GM18858 (cell line): ENCODE measurements at regions not wholly inside any gene's neighbourhood (a gene's known extent, or its start where the extent isn't known, plus 50 kb on each side); places are given as distances from the start of the nearest gene placed in this dataset.
"Not testable (repeated sequence)": the region's sequence is repeated elsewhere in the genome, so short reads cannot be mapped to it uniquely, and the experiment has no call there.

Experiments used
- ATAC-seq: cut with Tn5 transposase; IDR thresholded peaks from one replicate; pipeline ENCODE4 v1.9.1; 2021; ENCODE audit not compliant: unreplicated experiment

DNA sequence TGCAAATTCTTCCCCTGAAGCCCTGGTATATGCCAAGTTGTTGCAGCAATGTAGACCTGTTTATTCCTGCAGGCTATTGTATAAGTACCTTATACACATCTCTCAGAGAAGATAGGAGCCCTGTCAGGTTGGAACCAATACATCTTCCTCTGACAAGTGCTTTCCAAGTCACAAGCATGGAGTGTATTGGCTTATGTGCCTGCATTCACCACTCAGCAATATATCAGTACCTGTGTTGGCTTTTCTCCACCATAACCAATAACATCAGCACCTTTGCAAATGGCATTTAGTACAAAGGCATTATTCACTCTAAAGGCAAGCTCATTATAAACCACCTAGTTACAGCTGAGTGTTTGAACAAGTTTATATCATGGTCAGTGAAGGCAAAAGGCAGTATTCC, 611.7 kb upstream of the CNTN5 start:
- no peak for ATAC-seq

DNA sequence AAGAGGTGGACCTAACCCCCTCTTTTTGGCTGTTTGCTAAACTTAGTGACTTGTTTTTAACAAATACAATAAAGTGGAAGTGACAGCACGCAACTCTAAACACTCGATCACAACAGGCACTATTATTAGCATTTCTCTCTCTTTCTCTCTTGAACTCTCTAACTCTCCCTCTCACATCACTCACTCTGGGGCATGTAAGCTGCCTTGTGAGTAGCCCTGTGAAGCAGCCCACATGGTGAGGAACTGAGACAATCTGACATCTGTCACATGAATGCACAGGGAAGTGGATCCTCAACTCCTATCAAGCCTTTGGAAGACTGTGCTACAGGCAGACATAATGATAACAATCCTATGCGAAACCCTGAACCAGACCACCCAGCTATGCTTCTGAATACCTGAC, 609.0 kb upstream of the CNTN5 start:
- no peak for ATAC-seq

DNA sequence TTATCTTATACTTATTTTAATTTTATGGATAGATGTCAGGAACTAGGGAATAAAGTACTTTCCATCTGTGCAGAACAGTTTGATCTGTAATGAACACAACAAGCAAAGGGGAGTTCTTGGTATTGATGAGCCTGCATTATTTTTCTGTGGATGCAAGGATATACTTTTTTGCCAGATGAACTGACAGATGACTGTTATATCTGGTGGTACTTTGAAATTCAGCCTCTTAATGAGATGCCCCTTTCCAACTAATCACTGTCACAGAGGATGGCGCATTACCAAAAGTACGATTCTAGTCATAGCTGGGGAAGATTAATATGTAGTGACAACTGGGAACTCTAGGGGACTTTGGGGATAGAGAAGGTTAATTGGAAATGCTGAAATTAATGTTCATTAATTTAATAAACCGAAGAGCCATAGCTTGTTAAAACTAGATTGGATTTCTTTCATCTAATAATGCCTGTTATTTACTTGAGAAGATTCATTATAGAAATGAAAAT, 603.4 kb upstream of the CNTN5 start:
- no peak for ATAC-seq

DNA sequence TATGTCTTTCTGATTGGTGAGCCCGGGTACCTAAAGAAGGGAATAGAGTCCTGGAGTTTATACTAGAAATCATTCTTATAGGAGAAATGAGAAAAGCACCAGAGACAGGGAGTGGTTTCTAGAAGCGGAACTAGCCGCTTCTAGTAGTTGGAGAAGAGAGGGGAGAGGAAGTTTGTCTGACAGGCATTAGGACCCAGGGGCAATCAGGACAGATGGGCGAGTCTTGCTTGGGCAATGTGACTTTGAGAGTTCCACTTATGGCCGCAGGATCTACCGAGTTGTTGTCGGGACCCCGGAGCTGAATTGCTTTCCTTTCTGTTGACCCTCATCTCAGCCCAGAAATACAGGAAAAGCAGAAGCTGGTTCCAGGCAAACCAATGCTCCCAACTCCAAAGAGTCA, 596.8 kb upstream of the CNTN5 start:
- no peak for ATAC-seq

DNA sequence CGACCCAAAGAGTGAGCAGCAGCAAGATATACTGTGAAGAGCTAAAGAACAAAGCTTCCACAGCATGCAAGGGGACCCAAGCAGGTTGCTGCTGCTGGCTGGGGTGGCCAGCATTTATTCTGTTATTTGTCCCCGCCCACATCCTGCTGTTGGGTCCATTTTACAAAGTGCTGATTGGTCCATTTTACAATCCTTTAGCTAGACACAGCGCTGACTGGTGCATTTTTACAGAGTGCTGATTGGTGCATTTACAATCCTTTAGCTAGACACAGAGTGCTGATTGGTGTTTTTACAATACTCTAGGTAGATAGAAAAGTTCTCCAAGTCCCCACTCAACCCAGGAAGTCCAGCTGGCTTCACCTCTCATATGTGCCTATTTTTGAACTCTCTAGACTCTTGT, 596.0 kb upstream of the CNTN5 start:
- not testable (repeated sequence) for ATAC-seq

DNA sequence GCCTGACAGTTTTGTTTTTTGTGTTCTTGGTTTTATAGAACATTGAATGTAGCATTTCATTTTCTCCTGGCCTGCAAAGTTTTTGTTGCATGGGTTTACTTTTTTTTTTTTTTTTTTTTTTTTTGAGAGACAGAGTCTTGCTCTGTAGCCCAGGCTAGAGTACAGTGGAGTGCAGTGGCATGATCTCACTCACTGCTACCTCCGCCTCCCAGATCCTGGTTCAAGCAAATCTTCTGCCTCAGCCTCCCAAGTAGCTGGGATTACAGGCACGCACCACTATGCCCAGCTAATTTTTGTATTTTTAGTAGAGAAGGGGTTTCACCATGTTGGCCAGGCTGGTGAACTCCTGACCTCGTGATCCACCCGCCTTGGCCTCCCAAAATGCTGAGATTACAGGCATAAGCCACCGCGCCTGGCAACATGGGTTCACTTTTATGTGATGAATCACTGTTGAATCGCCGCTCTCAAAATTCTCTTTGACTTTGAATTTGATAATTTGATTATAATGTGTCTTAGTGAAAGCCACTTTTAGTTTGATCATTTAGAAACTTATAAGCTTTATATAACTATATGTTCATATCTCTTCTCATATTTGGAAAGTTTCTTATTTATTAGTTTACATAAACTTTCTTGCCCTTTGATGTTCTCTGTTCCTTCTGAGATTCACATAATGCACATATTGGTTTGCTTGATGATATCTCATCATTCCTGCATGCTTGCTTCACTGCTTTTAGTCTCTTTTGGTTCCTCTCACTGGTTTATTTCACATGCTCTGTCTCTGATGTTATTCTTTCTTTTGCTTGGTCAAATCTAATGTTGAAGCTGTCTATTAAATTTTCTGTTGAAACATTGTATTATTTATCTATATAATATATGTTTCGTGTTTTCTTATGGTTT, 589.0 kb upstream of the CNTN5 start:
- ATAC-seq = no peak

DNA sequence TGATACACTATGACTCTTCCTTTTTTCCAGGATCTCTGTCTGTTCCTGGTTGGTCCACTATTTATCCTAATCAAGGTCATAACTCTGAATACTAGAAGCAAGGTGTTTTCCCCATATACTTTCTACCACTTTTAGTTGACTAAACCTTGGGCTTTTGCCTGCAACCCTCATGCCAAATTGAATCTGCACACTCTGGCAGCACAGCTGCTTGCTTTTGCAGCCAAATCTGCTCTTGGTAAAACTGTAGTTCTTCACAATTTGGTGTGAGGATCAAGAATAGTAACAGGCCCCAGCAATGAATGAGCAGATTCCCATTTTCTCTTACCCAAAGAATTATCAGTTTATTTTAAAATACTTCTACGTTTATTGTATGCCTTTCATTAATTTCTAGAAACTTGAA, 586.5 kb upstream of the CNTN5 start:
- no peak for ATAC-seq

DNA sequence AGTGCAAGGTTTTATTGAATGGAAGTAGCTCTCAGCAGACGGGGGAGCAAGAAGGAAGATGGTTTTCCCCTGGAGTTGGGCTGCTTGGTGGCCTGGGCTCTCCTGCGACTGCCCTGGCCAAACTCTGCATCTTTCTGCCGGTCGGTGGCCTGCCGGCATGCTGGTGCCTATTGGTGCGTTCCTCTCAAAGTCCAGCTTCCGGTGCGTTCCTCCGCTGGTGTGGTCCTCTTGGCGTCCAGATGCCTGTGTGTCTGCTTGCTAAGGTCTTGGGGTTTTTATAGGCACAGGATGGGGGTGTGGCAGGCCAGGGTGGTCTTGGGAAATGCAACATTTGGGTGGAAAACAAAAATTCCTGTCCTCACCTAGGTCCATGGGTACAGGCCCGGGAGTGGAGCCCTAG, 567.4 kb upstream of the CNTN5 start:
- no peak for ATAC-seq

DNA sequence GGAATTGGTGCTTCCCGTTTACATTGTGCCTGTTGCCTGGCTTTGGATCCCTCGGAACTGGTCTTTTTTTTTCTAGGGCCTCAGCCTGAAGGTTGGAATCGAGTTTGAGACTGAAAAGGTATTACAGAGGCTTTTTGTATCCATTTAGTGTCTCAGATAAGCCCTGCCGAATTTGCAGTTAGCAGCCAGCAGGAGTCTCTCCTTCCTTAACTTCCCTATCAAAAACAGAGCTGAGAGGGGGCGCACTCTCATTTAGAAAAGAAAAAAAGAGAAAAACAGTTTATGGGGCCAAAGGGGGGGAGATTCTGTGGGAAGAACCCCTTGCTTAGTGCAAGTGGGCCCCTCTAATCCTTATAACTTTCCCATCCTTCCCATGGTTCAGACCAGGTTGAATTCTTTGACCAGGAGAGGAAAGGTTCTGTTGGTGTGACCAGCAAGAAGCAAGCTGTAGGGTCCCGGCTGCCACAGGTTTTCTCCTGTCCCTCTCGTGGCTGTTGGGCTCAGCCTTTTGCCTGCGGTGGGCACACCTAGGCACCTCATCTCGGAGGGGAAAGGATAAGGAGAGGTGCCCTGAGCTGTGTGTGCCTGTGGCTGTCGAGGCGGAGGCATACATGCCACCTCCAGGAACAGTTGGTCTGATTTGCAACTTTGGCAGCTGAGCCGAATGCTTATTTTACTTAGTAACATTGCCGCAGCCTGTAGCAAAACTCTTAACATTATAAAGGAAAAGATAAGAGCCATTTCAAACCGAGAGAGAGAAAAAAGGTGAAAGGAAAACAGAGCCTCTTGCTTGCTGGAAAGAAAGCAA, 565.0 kb upstream of the CNTN5 start:
- ATAC-seq = no peak

DNA sequence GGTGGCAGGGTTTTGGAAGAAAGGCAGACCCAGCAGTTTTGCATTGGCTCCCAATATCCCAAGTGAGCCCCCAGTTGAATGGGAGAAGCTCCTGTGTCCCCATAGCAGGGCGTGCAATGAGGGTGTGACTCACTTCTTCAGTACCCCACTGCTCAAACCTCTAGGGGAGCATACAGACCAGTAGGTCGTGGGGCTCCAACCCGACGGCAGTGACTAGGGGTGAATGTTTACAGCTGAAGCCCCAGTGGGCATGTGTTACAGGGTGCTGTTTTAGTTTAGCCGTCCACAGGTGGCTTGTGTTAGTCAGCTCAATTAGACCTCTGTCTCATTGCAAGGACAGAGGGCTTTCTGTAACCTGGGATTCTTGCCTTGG, 564.5 kb upstream of the CNTN5 start:
- ATAC-seq = no peak

DNA sequence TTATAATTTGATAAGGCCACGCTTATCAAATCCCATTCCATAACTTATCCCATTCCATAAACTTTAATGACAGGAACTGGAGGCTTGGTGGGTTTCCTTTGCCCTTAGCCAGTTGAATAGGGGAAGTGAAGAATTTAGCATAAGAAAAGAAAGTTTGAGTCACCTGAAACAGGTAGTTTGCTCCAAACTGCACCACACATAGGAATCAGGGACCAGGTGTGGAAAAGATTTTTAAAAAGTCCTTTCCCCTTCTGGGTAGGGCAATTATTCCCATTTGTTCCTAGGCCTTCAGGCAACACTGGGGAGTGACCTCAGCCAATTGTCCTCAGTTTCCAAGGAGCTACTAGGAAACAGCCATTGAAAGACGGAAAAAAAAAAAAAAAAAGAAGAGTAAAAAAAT, 525.7 kb upstream of the CNTN5 start:
- no peak for ATAC-seq

DNA sequence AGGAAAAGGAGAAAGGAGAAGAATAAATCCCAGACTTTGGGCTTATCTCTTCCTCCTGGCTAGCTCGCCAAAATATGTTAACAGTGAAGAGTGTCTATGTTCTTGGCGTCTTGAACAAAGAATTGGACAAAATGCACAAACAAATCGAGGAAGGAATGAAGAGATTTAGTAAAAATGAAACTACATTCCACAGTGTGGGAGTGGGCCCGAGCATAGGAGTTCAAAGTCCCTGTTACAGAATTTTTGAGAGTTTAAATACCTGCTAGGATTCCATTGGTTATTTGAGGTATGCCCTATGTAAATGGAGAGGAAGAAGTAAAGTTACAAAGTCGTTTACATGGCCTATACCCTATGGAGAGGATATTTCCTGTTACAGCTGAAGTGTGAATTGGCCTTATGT, 525.1 kb upstream of the CNTN5 start:
- no peak for ATAC-seq

DNA sequence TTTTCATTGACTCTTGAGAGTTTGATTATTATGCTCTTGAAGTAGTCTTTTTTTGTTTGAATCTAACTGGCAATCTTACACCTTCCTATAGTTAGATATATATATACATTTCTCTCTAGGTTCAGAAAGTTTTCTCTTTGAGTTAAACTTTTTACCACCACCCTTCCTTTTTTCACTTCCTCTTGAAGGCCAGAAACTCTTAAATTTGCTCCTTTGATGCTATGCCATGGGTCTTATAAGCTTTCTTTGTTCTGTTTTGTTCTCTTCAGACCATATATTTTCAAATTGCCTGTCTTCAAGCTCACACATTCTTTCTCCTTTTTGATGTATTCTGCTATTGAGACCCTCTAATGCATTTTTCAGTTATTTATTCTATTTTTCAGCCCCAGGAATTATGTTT, 513.5 kb upstream of the CNTN5 start:
- ATAC-seq = no peak

DNA sequence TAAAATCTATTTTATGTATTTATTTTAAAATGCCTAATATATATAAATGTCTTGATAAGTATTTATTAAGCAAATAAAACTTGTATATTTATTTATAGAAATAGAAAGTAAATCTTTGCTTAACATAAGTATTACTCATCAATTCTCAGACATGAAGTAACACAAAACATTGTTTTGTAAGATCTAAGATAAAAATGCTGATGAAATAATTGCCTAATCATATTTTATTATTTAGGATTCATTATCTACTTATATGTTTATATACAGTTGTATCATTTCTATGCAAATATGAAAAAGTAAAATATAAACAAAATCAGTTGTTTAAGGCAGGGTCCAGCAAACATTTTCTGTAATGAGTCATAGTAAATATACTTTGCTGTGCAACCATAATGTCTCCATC, 507.8 kb upstream of the CNTN5 start:
- no peak for ATAC-seq

DNA sequence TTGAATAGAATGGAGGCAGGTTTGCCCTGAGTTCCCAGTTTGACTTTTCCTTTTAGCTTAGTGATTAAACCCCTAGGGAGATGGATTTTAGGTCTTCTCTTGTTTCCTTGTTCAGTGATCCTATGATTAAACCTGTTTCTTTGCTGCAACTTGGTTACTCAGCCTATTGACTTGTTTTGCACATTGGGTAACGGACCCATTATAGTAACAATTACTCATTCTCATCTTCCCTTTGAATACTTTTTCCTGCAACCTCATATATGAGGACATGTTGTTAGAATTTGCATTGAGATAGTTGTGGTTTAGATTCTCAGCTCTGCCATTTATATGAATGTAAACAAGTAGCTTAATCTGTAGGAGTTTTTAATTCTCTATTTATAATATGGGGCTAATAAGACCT, 489.2 kb upstream of the CNTN5 start:
- no peak for ATAC-seq

DNA sequence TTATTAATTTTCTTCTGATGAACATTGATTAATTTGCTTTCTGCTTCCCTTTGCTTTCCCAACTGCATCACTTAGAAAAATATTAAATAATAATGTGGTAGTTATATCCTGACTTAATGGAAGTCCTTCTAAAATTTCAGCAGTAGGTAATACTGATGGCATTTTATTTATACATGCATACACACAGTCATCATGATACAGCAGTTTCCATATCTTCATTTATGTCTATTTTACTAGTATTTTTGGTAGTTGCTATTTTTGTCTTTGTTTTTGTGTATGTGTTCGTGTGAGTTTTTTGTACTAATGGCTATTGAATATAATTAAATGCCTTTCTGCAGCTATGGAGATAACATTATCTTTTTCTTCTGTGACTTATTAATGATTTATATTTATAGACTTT, 484.7 kb upstream of the CNTN5 start:
- no peak for ATAC-seq

DNA sequence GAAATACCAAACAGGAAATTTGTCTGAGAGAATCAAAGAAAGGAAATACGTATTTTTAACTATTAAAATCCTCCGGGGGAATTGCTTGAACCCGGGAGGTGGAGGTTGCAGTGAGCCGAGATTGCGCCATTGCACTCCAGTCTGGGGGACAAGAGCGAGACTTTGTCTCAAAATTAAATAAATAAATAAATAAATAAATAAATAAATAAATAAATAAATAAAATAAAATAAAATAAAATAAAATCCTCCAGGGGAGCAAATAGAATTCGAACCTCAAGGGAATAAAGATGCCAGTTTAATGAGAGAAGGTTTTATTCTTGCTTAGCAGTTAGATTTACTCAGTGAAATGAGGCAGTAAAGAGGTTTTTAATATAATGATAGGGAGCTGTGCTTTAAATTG, 482.4 kb upstream of the CNTN5 start:
- not testable (repeated sequence) for ATAC-seq

DNA sequence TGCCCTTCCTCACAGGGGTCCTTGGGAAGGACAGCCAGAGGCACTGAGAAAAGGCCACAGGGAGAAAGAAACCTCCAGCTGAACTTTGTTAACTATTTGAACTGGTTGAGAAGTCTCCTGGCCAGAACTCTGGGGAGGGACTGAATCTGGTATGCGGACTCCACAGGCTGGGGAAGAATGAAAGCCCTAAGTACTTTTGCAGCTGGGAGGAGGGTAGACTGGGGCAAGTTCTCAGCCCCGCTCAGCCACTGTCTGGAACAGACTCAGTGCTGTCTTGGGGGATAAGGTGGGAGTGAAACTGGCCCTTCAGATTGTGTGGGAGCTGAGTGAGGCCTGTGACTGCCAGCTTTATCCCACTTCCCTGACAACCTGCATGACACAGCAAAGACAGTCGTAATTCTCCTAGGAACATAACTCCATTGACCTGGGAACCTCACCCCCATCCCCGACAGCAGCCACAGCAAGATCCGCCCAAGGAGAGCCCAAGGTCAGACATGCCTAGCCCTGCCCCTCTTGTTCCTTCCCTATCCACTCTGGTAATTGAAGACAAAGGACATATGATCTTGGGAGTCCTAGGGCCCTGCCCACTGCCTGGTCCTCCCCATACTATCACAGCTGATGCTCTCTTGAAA, 475.1 kb upstream of the CNTN5 start:
- no peak for ATAC-seq

DNA sequence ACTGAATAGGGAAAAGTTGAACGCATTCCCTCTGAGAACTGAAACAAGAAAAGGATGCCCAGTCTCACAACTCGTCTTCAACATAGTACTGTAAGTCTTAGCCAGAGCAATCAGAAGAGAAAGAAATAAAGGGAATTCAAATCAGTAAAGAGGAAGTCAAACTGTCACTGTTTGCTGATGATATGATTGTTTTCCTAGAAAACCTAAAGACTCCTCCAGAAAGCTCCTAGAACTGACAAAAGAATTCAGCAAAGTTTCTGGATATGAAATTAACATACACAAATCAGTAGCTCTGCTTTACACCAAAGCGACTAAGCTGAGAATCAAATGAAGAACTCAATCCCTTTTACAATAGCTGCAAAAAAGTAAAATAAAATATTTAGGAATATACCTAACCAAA, 471.2 kb upstream of the CNTN5 start:
- no peak for ATAC-seq

DNA sequence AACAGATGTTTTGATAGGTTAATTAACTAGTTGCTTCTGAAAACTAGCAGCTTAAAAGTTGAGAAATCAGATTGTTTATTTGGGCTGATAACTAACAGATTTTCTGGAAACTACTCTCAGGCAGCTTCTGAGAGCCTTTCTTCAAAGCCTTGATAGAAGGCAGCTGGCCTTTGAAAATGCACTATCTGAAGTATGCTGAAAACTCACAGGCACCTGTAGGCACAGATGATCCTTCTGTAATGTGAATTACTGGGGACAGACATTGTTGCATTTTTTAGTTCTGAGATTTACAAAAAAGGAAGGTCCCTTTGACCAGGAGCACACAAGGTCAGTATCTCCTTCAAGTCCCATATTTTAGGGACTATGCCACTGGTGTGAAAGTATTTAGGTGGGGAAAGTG, 460.8 kb upstream of the CNTN5 start:
- no peak for ATAC-seq

DNA sequence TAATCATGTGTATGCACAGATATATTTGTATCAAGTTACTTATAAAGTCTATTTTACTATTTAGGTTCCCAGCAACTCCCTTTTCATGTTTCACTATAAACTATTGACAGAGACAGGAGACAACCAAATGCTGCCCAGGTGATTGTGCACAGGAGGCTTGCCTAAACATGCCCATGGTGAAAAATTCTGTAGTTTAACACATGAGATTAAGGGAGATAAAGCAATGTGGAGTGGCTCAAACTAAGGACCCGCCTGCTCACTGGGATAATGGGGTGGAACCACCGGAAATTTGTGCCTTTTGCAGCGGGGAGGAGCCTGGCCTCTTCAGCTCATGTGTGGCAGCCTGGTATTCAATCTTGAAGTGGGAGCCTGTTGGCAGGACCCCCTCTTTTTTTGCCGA, 459.5 kb upstream of the CNTN5 start:
- ATAC-seq = no peak

DNA sequence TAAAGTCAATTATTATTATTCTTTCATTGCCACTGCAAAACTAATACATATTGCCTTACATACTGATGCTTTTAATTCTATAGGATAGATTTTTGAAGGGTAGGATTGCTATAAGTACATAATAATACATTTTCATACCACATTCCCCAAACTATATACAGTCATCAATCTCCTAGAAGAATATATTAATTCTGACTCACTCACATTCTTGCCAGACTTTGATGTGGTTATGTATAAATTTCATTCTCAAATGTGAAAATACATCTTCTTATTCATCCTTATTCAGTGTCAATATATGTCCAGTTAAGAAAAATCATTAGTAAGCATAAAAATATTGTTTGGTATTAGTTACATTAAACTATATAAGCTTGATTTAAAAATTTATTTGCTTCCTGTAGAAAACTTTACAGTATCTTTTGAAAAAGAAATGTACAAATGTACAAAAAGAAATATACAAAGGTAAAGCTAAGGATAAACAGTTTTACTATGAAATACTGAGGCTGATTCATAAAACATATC, 458.8 kb upstream of the CNTN5 start:
- ATAC-seq = no peak
